K562 (cell line): ENCODE measurements at regions not wholly inside any gene's neighbourhood (a gene's known extent, or its start where the extent isn't known, plus 50 kb on each side); places are given as distances from the start of the nearest gene placed in this dataset.

Experiments
- ATAC-seq: fragments of 200-7000 bp; cut with Tn5 transposase; 3 replicates; pipeline ENCODE4 v1.9.1; 2020; ENCODE audit warnings: moderate library complexity
- BruUV-seq: library from RNA; stranded (reverse); fragments of 400-500 nt; replicated peaks from 2 replicates; lab custom pipeline; 2021; lab: Mats Ljungman, UMichigan
- CTCF ChIA-PET: fragments of 300-600 bp; formaldehyde crosslinking; extraction: SDS; loops from one replicate; lab custom pipeline; 2021; ENCODE audit warnings: low intra/inter-chr PET ratio; lab: Yijun Ruan, JAX
- POLR2A ChIA-PET: fragments of 300-600, 350-650 bp; sonication (Branson Sonifier 250); formaldehyde crosslinking; extraction: SDS; loops from one replicate; lab custom pipeline; 2021; ENCODE audit warnings: antibody characterized with exemption, inconsistent platforms; lab: Yijun Ruan, JAX
- DNase-seq, 4 experiments: peaks; one replicate each; pipeline versions ENCODE4 v3.0.0 to v3.0.0-alpha.2; 2011 to 2018; ENCODE audit warnings: low spot score in 3 of 4, mixed read lengths in 3 of 4; ENCODE audit errors: extremely low read depth in 1 of 4
- FAIRE-seq: peaks from 2 replicates; lab custom pipeline; 2011; peaks lifted over from hg19 to GRCh38; lab: Jason Lieb, UNC
- H2AFZ ChIP-seq: 2 replicates; pipeline ENCODE4 v1.6.0; 2011; ENCODE audit warnings: low read depth, low read length, control low read depth, inconsistent platforms
- H3K27ac ChIP-seq: fragments of 200-600 bp; 3 replicates; pipeline ENCODE4 v1.8.0; 2011; ENCODE audit warnings: low read depth, mild to moderate bottlenecking, control low read depth, inconsistent platforms, low read length, moderate library complexity, mixed read lengths; ENCODE audit errors: extremely low read depth
- H3K27me3 ChIP-seq, 2 experiments: fragments of 300-600 bp in 1 of 2; 2 replicates in 1 of 2; 3 replicates in 1 of 2; pipeline versions ENCODE4 v1.6.0 to v1.8.0; 2011; ENCODE audit warnings: inconsistent platforms in 2 of 2, low read length in 2 of 2, mild to moderate bottlenecking in 1 of 2, mixed read lengths in 1 of 2, moderate library complexity in 1 of 2; ENCODE audit not compliant: control insufficient read depth in 2 of 2, insufficient read depth in 2 of 2
- H3K36me3 ChIP-seq: fragments of 300-600 bp; 3 replicates; pipeline ENCODE4 v1.8.0; 2011; ENCODE audit warnings: mild to moderate bottlenecking, low read length, inconsistent platforms; ENCODE audit not compliant: control insufficient read depth, insufficient read depth
- H3K4me1 ChIP-seq, 2 experiments: fragments of 200-600 bp in 1 of 2; replicated peaks in 1 of 2; 2 replicates in 1 of 2; 3 replicates in 1 of 2; pipeline versions ENCODE4 v1.5.1 to v1.8.0; 2011; ENCODE audit warnings: inconsistent platforms in 2 of 2, low read length in 2 of 2, mild to moderate bottlenecking in 1 of 2, mixed read lengths in 1 of 2, moderate library complexity in 1 of 2; ENCODE audit not compliant: control insufficient read depth in 2 of 2, insufficient read depth in 2 of 2
- H3K4me2 ChIP-seq: 2 replicates; pipeline ENCODE4 v1.6.1; 2011; ENCODE audit warnings: low read length, control low read depth, inconsistent platforms, mixed read lengths; ENCODE audit not compliant: insufficient read depth
- H3K4me3 ChIP-seq: fragments of 200-600 bp; sonication (generic), shearing (Covaris generic); 2 replicates; pipeline ENCODE4 v1.5.1; 2016; ENCODE audit warnings: control low read depth, inconsistent platforms
- H3K79me2 ChIP-seq: fragments of 200-600 bp; 3 replicates; pipeline ENCODE4 v1.8.0; 2011; ENCODE audit warnings: low read length, inconsistent platforms; ENCODE audit not compliant: control insufficient read depth, insufficient read depth
- H3K9ac ChIP-seq, 2 experiments: 2 replicates each; pipeline versions ENCODE4 v1.6.0 to v1.6.1; 2011; ENCODE audit warnings: low read depth in 2 of 2, low read length in 2 of 2, control low read depth in 1 of 2, inconsistent platforms in 1 of 2, mild to moderate bottlenecking in 1 of 2, mixed read lengths in 1 of 2; ENCODE audit not compliant: insufficient read depth in 1 of 2
- H3K9me1 ChIP-seq: one replicate; pipeline ENCODE4 v1.6.0; 2011; ENCODE audit warnings: inconsistent platforms, mild to moderate bottlenecking, low read length, moderate library complexity; ENCODE audit not compliant: control insufficient read depth, insufficient read depth
- H3K9me3 ChIP-seq: replicated peaks from 2 replicates; pipeline ENCODE4 v1.5.1; 2011; ENCODE audit warnings: low read depth, low read length, inconsistent platforms; ENCODE audit not compliant: control insufficient read depth, insufficient read depth
- H4K20me1 ChIP-seq: replicated peaks from 2 replicates; pipeline ENCODE4 v1.6.1; 2011; ENCODE audit warnings: low read length, inconsistent platforms, mixed read lengths; ENCODE audit not compliant: control insufficient read depth, insufficient read depth
- MGA ChIP-seq: fragments of 450-650 bp; IDR thresholded peaks from 2 replicates; pipeline ENCODE4 v1.6.1; 2016; ENCODE audit warnings: mild to moderate bottlenecking, moderate library complexity
- RERE ChIP-seq: sonication (generic); formaldehyde crosslinking; IDR thresholded peaks from 2 replicates; pipeline ENCODE4 v1.8.0; 2023; ENCODE audit warnings: missing genetic modification reagents, mild to moderate bottlenecking, borderline replicate concordance
- TAF7 ChIP-seq: fragments of 450-650 bp; IDR thresholded peaks from 2 replicates; pipeline ENCODE4 v1.6.1; 2016; ENCODE audit warnings: missing genetic modification characterization, missing compliant biosample characterization
- USF1 ChIP-seq: sonication (generic); formaldehyde crosslinking; IDR thresholded peaks from 2 replicates; pipeline ENCODE4 v1.9.0; 2022; ENCODE audit warnings: mild to moderate bottlenecking, missing genetic modification reagents
- ZNF384 ChIP-seq: IDR thresholded peaks from 2 replicates; pipeline ENCODE4 v1.6.1; 2012; ENCODE audit warnings: low read depth, low read length, improper control_type of control experiment
- WGBS: fragments of 100-300 bp; shearing (Covaris generic); methylation state at CpG from one replicate; pipeline ENCODE4 v1.1.6; 2016; ENCODE audit warnings: low coverage, mixed read lengths; ENCODE audit not compliant: insufficient coverage; ENCODE audit errors: missing lambda C conversion rate; 5-methylcytosine and 5-hydroxymethylcytosine counted together
- in situ Hi-C: fragments of 300-500 bp; cut with MboI; formaldehyde crosslinking; loops from 4 replicates; pipeline ENCODE4 v1.15.0; 2018; ENCODE audit warnings: inconsistent platforms, mixed read lengths
- intact Hi-C: fragments of 100-400 bp; cut with micrococcal nuclease; formaldehyde crosslinking; loops from 2 replicates; pipeline ENCODE4 v1.14.2; 2022

- in situ Hi-C loops: no loop called here
- Histone ChIP-seq H3K4me3 (no peak overlapping the region), H3K4me1 (no peaks in the 10 kb centered on the region), H3K27me3 (no peaks in the 10 kb centered on the region; a peak in 1 of 5 replicates), H3K79me2 (no peaks in the 10 kb centered on the region), H3K9ac (no peak overlapping the region), H3K9me3 (no peaks in the 10 kb centered on the region), H2AFZ (no peak overlapping the region), H3K27ac (no peak overlapping the region), H3K36me3 (no peaks in the 10 kb centered on the region), H3K9me1 (no peaks in the 10 kb centered on the region), H3K4me2 (no peak overlapping the region), H4K20me1 (no peaks in the 10 kb centered on the region)
- FAIRE-seq (no peak), DNase-seq (no peak), ATAC-seq (no peak)
- WGBS: 3% methylated on average over 2 of the region's 2 CpGs
- ChIA-PET CTCF (no interaction called here), POLR2A (no interaction called here)
- no TSS peak for BruUV-seq
- intact Hi-C loops: no loop called here
- no peak for TF ChIP-seq RERE (CRISPR knock-in tag)
- no peak for TF ChIP-seq TAF7 (tag)
- TF ChIP-seq ZNF384: no peak
- no peak for TF ChIP-seq MGA
- no peak for TF ChIP-seq USF1 (CRISPR knock-in tag)
Observed at GRCh38 chr16:5215901-5216300, 118.3 kb upstream of the EEF2KMT start.
